KMS-11 (cell line): ENCODE measurements at regions not wholly inside any gene's neighbourhood (a gene's known extent, or its start where the extent isn't known, plus 50 kb on each side); places are given as distances from the start of the nearest gene placed in this dataset.

Source experiments
- H2AFZ ChIP-seq: fragments of 200-600 bp; sonication (generic); 2 replicates; pipeline ENCODE4 v1.6.1; 2016; ENCODE audit warnings: antibody characterized with exemption, mixed run types, low read depth
- H3K27ac ChIP-seq: fragments of 200-600 bp; sonication (generic); 2 replicates; pipeline ENCODE4 v1.6.1; 2016; ENCODE audit warnings: mild to moderate bottlenecking, mixed run types
- H3K27me3 ChIP-seq: fragments of 200-600 bp; sonication (generic); 2 replicates; pipeline ENCODE4 v1.6.1; 2017; ENCODE audit warnings: mild to moderate bottlenecking, low read depth, mixed run types, moderate library complexity; ENCODE audit not compliant: insufficient read depth
- H3K36me3 ChIP-seq: fragments of 200-600 bp; sonication (generic); 2 replicates; pipeline ENCODE4 v1.6.1; 2017; ENCODE audit warnings: mild to moderate bottlenecking, mixed run types; ENCODE audit not compliant: insufficient read depth
- H3K4me1 ChIP-seq: fragments of 200-600 bp; sonication (generic); 2 replicates; pipeline ENCODE4 v1.6.1; 2016; ENCODE audit warnings: mild to moderate bottlenecking, low read depth, mixed run types; ENCODE audit not compliant: poor library complexity, severe bottlenecking
- H3K4me2 ChIP-seq: fragments of 200-600 bp; sonication (generic); 2 replicates; pipeline ENCODE4 v1.7.0; 2016; ENCODE audit warnings: mild to moderate bottlenecking, mixed run types
- H3K4me3 ChIP-seq: fragments of 200-600 bp; sonication (generic); IDR thresholded peaks from 2 replicates; pipeline ENCODE4 v1.6.1; 2017; ENCODE audit warnings: low read depth, low read length, mixed read lengths; ENCODE audit not compliant: insufficient read depth
- H3K79me2 ChIP-seq: fragments of 200-600 bp; sonication (generic); 2 replicates; pipeline ENCODE4 v1.6.1; 2016; ENCODE audit warnings: low read depth, mixed run types; ENCODE audit not compliant: insufficient read depth
- H3K9ac ChIP-seq: fragments of 200-600 bp; sonication (generic); 2 replicates; pipeline ENCODE4 v1.6.1; 2016; ENCODE audit warnings: mild to moderate bottlenecking, mixed run types
- H4K20me1 ChIP-seq: fragments of 200-600 bp; sonication (generic); 2 replicates; pipeline ENCODE4 v1.6.1; 2016; ENCODE audit warnings: mild to moderate bottlenecking, mixed run types; ENCODE audit not compliant: insufficient read depth
- CTCF ChIP-seq: fragments of 200-600 bp; sonication (generic); conservative IDR thresholded peaks from 2 replicates; pipeline ENCODE4 v1.6.1; 2017; ENCODE audit warnings: low read depth, mild to moderate bottlenecking, antibody characterized with exemption, low read length, moderate library complexity, mixed read lengths

GRCh38 chr13:64429691-64430090, 2800.4 kb downstream of the PCDH9 start:
- Histone ChIP-seq H4K20me1 (no peaks in the 10 kb centered on the region), H3K4me1 (no peaks in the 10 kb centered on the region), H3K79me2 (no peaks in the 10 kb centered on the region), H3K27me3 (no peaks in the 10 kb centered on the region), H3K9ac (no peak overlapping the region), H3K27ac (no peak overlapping the region), H3K4me2 (no peak overlapping the region), H2AFZ (no peak overlapping the region), H3K36me3 (no peaks in the 10 kb centered on the region), H3K4me3 (no peak overlapping the region)
- no peak for TF ChIP-seq CTCF

- TF ChIP-seq CTCF = no peak
- no peak overlapping the region for H2AFZ ChIP-seq
Measured at GRCh38 chr13:64428196-64428595, 2801.9 kb downstream of the PCDH9 start.

GRCh38 chr13:64423467-64423866, 2806.7 kb downstream of the PCDH9 start:
- TF ChIP-seq CTCF = no peak

More at GRCh38 chr13:64428196-64428595, 2801.9 kb downstream of the PCDH9 start:
- H4K20me1 ChIP-seq = no peaks in the 10 kb centered on the region
- H3K27me3 ChIP-seq = no peaks in the 10 kb centered on the region
- H3K9ac ChIP-seq = no peak overlapping the region
- H3K27ac ChIP-seq = no peak overlapping the region
- H3K79me2 ChIP-seq = no peaks in the 10 kb centered on the region
- H3K36me3 ChIP-seq = no peaks in the 10 kb centered on the region
- no peak overlapping the region for H3K4me2 ChIP-seq
- H3K4me1 ChIP-seq = no peaks in the 10 kb centered on the region
- no peak overlapping the region for H3K4me3 ChIP-seq

GRCh38 chr13:64420181-64420580, 2810.0 kb downstream of the PCDH9 start:
- H3K27me3 ChIP-seq = no peaks in the 10 kb centered on the region
- no peak overlapping the region for H2AFZ ChIP-seq
- no peaks in the 10 kb centered on the region for H3K36me3 ChIP-seq
- H3K27ac ChIP-seq = no peak overlapping the region
- no peaks in the 10 kb centered on the region for H4K20me1 ChIP-seq
- H3K4me1 ChIP-seq = no peaks in the 10 kb centered on the region
- H3K4me2 ChIP-seq = no peak overlapping the region
- TF ChIP-seq CTCF = no peak
- no peak overlapping the region for H3K9ac ChIP-seq
- H3K4me3 ChIP-seq = no peak overlapping the region
- no peaks in the 10 kb centered on the region for H3K79me2 ChIP-seq

More at GRCh38 chr13:64423467-64423866, 2806.7 kb downstream of the PCDH9 start:
- Histone ChIP-seq H3K4me3 (no peak overlapping the region), H3K4me1 (no peaks in the 10 kb centered on the region), H4K20me1 (no peaks in the 10 kb centered on the region), H3K27ac (no peak overlapping the region), H3K36me3 (no peaks in the 10 kb centered on the region), H3K27me3 (no peaks in the 10 kb centered on the region), H2AFZ (no peak overlapping the region), H3K4me2 (no peak overlapping the region), H3K79me2 (no peaks in the 10 kb centered on the region), H3K9ac (no peak overlapping the region)

GRCh38 chr13:64417581-64417980, 2812.6 kb downstream of the PCDH9 start:
- TF ChIP-seq CTCF = no peak
- Histone ChIP-seq H3K27ac (no peak overlapping the region), H3K27me3 (no peaks in the 10 kb centered on the region), H3K4me2 (no peak overlapping the region), H3K4me1 (no peaks in the 10 kb centered on the region), H3K4me3 (no peak overlapping the region), H3K36me3 (no peaks in the 10 kb centered on the region), H3K79me2 (no peaks in the 10 kb centered on the region), H2AFZ (no peak overlapping the region), H4K20me1 (no peaks in the 10 kb centered on the region), H3K9ac (no peak overlapping the region)
